Spleen (tissue), 11 donors: ENCODE measurements at regions not wholly inside any gene's neighbourhood (a gene's known extent, or its start where the extent isn't known, plus 50 kb on each side); places are given as distances from the start of the nearest gene placed in this dataset.
A peak's percentile ranks its signal among the peaks of the same experiment; 100 is the strongest.

Experiments
- DNase-seq: peaks from one replicate; pipeline ENCODE4 v3.0.0-alpha.2; 2020
- H3K27ac ChIP-seq, 8 donors: fragments of 200-600 bp; sonication (generic) in 7 of 8; 1 replicate in 4 of 8; 2 replicates in 4 of 8; pipeline versions ENCODE4 v1.5.0 to v1.8.0; 2016 to 2021; ENCODE audit warnings: inconsistent platforms in 4 of 8, mild to moderate bottlenecking in 4 of 8, moderate library complexity in 1 of 8
- H3K27me3 ChIP-seq, 7 donors: fragments of 200-600 bp; sonication (generic) in 6 of 7; replicated peaks in 1 of 7; 1 replicate in 4 of 7; 2 replicates in 3 of 7; pipeline versions ENCODE4 v1.5.0 to v1.8.0; 2016 to 2021; ENCODE audit warnings: inconsistent platforms in 3 of 7, mild to moderate bottlenecking in 1 of 7
- H3K36me3 ChIP-seq, 6 donors: fragments of 200-600 bp; sonication (generic) in 5 of 6; 1 replicate in 4 of 6; 2 replicates in 2 of 6; pipeline versions ENCODE4 v1.5.0 to v1.8.0; 2016 to 2021; ENCODE audit warnings: inconsistent platforms in 2 of 6
- H3K4me1 ChIP-seq, 6 donors: fragments of 200-600 bp; sonication (generic) in 5 of 6; 1 replicate in 3 of 6; 2 replicates in 3 of 6; pipeline versions ENCODE4 v1.5.0 to v1.8.0; 2016 to 2021; ENCODE audit warnings: inconsistent platforms in 3 of 6
- H3K4me3 ChIP-seq, 8 donors: fragments of 200-600 bp; sonication (generic) in 7 of 8; 1 replicate in 4 of 8; 2 replicates in 4 of 8; pipeline versions ENCODE4 v1.5.0 to v1.8.0; 2016 to 2021; ENCODE audit warnings: inconsistent platforms in 4 of 8, mild to moderate bottlenecking in 4 of 8, moderate library complexity in 2 of 8
- H3K9me3 ChIP-seq, 8 donors: fragments of 200-600 bp; sonication (generic) in 7 of 8; 1 replicate in 4 of 8; 2 replicates in 4 of 8; pipeline versions ENCODE4 v1.5.0 to v1.8.0; 2016 to 2021; ENCODE audit warnings: inconsistent platforms in 4 of 8
- CTCF ChIP-seq, 11 experiments: fragments of 200-600 bp in 7 of 11; fragments of 450-650 bp in 4 of 11; sonication (generic) in 4 of 11; IDR thresholded peaks in 8 of 11; conservative IDR thresholded peaks in 3 of 11; 1 replicate in 7 of 11; 2 replicates in 4 of 11; pipeline versions ENCODE4 v1.4.0 to v1.8.0; 2016 to 2021; ENCODE audit warnings: antibody characterized with exemption in 11 of 11, inconsistent platforms in 4 of 11, mild to moderate bottlenecking in 1 of 11
- POLR2A ChIP-seq, 3 donors: fragments of 450-650 bp; IDR thresholded peaks; one replicate each; pipeline ENCODE4 v1.5.1; 2017; ENCODE audit warnings: antibody characterized with exemption in 3 of 3, mild to moderate bottlenecking in 1 of 3
- POLR2AphosphoS5 ChIP-seq, 3 donors: sonication (generic); formaldehyde crosslinking; IDR thresholded peaks; one replicate each; pipeline ENCODE4 v1.5.1; 2017; ENCODE audit warnings: antibody characterized with exemption in 3 of 3
- WGBS, 5 donors: extraction: QIAGEN DNeasy Blood & Tissue Kit in 3 of 5; methylation state at CpG; one replicate each; pipeline versions ENCODE4 v1.1.5 to v1.1.7; 2013 to 2018; 5-methylcytosine and 5-hydroxymethylcytosine counted together
- intact Hi-C: fragments of 100-400 bp; cut with DNase I; formaldehyde crosslinking; loops from one replicate; pipeline ENCODE4 v1.15.0; 2023; ENCODE audit warnings: low total_unique reads
- donor health status: healthy with polysubstance abuse.
- donor health status: DM: no; HTN: no; CAD: no; lungs with moderate emphysema.
- donor health status: DM: no; HTN: no; CAD: no.
- donor health status: Bipolar disorder and iron deficiency.
- donor health status: healthy.
- donor health status: DM: no; HTN: no; CAD: no.
- donor health status: DM: yes; HTN: yes; CAD: no.

- Histone ChIP-seq H3K27ac (peak overlapping the region in 7 of 8 donors; percentile 52 to 81 (median 74)), H3K27me3 (no peaks in the 10 kb centered on the region), H3K4me3 (no peak overlapping the region), H3K36me3 (no peaks in the 10 kb centered on the region), H3K4me1 (peaks cover 0 to 23% (median 6%) of the 10 kb centered on the region in 6 donors), H3K9me3 (no peaks in the 10 kb centered on the region)
- TF ChIP-seq POLR2A (IDR thresholded peaks at IDR 0.05) (no peak), CTCF (IDR thresholded peaks at IDR 0.05 in 8 of 11, conservative IDR thresholded peaks at IDR 0.05 in 3 of 11) (no peak), POLR2AphosphoS5 (IDR thresholded peaks at IDR 0.05) (no peak)
- intact Hi-C loops, result no loop called here
- WGBS, 5 donors, result 40 to 59% (median 55%) methylated on average over 2 of the region's 2 CpGs
- DNase-seq, result no peak
These were observed 529.1 kb upstream of the CITED2 start for GRCh38 chr6:139903411-139904157.

DNA sequence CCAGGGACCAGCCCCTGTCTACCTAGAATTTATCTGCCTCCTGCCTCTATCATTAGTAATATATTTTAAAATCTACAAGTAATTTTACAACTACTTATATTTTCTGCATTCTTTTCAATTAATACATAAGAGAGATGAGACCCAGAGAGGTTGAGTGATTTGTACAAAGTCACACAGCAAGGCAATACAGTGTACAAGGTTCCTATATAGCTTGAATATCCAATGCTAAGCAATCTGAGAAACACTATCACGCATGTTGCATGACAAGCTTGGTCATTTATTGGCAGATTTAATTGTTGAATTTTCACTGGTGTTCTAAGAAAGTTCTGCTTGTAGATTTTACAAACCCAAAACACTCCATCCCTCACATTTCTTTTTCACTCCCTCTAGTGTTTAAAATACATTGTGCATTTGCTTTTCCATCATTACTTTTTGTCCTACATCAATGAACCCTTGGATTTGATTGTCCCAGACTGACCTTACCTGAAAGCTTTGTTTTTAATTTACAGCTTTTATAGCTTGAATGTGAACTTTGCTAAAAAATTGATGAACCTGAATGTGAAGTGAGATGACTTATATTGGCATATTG lies 520.9 kb upstream of the CITED2 start:
- H3K9me3 ChIP-seq, result no peaks in the 10 kb centered on the region
- H3K4me1 ChIP-seq, result no peaks in the 10 kb centered on the region
- TF ChIP-seq POLR2AphosphoS5 (IDR thresholded peaks at IDR 0.05) (no peak), POLR2A (IDR thresholded peaks at IDR 0.05) (no peak), CTCF (IDR thresholded peaks at IDR 0.05 in 8 of 11, conservative IDR thresholded peaks at IDR 0.05 in 3 of 11) (peak in 4 of 11 experiments; percentile 8 to 21 (median 16))
- no peaks in the 10 kb centered on the region for H3K27me3 ChIP-seq
- intact Hi-C loops, result no loop called here
- H3K36me3 ChIP-seq, result no peaks in the 10 kb centered on the region
- 89 to 98% (median 93%) methylated on average over 1 of the region's 1 CpG for WGBS, 5 donors
- H3K4me3 ChIP-seq, result no peak overlapping the region
- H3K27ac ChIP-seq, result no peak overlapping the region
- DNase-seq, result no peak

- H3K27me3 ChIP-seq, result no peaks in the 10 kb centered on the region
- no peaks in the 10 kb centered on the region for H3K4me1 ChIP-seq
- H3K27ac ChIP-seq, result no peak overlapping the region
- no peak overlapping the region for H3K4me3 ChIP-seq
- no peaks in the 10 kb centered on the region for H3K9me3 ChIP-seq
- DNase-seq, result no peak
- 83 to 95% (median 92%) methylated on average over 8 of the region's 8 CpGs for WGBS, 5 donors
- intact Hi-C loops, result no loop called here
- no peaks in the 10 kb centered on the region for H3K36me3 ChIP-seq
- TF ChIP-seq POLR2A (IDR thresholded peaks at IDR 0.05) (no peak), CTCF (IDR thresholded peaks at IDR 0.05 in 8 of 11, conservative IDR thresholded peaks at IDR 0.05 in 3 of 11) (no peak), POLR2AphosphoS5 (IDR thresholded peaks at IDR 0.05) (no peak)
These were observed 519.8 kb upstream of the CITED2 start for GRCh38 chr6:139894271-139894670.

DNA sequence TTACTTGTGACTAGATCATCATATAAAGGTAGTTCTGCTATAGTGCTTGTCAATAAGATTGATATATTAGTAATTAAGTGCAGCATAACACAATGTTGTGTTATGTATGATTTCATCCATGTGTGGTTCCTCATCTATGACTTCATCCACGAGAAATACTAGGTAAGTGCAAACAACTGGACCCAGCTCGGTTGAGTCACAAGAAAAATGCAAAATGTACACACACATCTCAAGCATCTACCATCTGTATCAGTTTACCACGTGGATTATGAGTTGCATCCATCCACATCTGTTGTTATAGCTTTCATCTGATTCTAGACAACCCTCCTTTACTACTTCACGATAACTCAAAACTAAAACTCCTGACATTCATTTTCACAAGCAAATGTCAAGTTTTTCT lies 517.0 kb upstream of the CITED2 start:
- Histone ChIP-seq H3K36me3 (no peaks in the 10 kb centered on the region), H3K4me1 (peaks cover 0 to under 1% (median 0%) of the 10 kb centered on the region in 6 donors), H3K27me3 (no peaks in the 10 kb centered on the region), H3K9me3 (no peaks in the 10 kb centered on the region), H3K27ac (no peak overlapping the region), H3K4me3 (no peak overlapping the region)
- TF ChIP-seq CTCF (IDR thresholded peaks at IDR 0.05 in 8 of 11, conservative IDR thresholded peaks at IDR 0.05 in 3 of 11) (no peak), POLR2A (IDR thresholded peaks at IDR 0.05) (no peak), POLR2AphosphoS5 (IDR thresholded peaks at IDR 0.05) (no peak)
- no peak for DNase-seq
- intact Hi-C loops, result no loop called here
- 82 to 92% (median 88%) methylated on average over 4 of the region's 4 CpGs for WGBS, 5 donors
